Right lung (tissue), 2 donors: ENCODE measurements at regions not wholly inside any gene's neighbourhood (a gene's known extent, or its start where the extent isn't known, plus 50 kb on each side); places are given as distances from the start of the nearest gene placed in this dataset.
A peak's percentile ranks its signal among the peaks of the same experiment; 100 is the strongest.
"Not testable (repeated sequence)": the region's sequence is repeated elsewhere in the genome, so short reads cannot be mapped to it uniquely, and the experiment has no call there.

ENCODE experiments used
- DNase-seq, 2 donors: peaks; one replicate each; pipeline ENCODE4 v3.0.0-alpha.2; 2013

DNA sequence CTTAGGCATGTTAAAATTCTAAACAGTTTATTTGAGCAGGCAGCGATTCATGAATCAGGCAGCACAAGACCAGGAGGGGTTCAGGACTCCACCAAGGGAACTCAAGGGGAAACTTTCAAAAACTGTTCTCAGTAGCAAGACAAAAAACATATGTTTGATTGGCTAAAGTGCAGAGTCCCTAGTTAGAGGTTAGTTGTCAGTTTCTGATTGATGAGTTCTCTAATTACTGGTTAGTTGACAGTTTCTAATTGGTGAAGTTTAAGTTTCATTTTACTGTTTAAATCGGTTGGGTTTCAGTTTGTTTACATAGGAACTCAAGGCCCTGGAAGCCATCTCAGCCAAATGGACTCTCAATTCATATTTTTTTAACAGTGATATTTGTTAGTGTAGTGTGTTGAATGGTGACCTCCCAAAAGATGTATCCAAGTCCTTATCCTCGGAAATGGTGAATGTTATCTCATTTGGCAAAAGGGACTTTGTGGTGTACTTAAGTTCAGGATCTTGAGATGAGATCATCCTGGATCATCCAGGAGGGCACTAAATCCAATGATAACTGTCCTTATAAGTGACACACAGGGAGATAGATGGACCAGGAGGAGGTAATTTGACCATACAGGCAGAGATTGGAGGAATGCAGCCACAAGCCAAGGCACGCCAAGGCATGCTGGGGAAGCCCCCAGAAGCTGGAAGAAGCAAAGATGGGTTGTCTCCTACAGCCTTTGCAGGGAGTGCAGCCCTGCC, 219.2 kb upstream of the RAI14 start:
- DNase-seq, result no peak

DNA sequence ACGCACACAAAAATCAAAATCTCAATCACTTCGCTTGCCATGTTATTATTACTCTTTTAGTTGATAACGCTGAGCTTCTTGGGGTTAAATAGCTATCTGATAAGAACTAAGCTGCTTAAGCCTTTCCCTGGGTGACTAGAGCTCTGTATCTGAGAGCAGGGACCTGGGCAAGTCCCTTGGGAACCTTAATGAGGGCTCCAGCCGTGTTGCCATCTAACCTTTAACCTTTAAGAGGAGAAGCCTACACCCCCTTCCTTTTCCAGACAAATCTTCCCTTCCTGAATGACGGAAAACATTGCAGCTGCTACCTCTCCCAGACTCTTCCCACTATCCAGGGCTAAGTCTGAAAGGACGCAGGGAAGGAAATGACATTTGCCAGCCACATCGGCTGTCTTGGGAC, 216.5 kb upstream of the RAI14 start:
- no peak for DNase-seq

DNA sequence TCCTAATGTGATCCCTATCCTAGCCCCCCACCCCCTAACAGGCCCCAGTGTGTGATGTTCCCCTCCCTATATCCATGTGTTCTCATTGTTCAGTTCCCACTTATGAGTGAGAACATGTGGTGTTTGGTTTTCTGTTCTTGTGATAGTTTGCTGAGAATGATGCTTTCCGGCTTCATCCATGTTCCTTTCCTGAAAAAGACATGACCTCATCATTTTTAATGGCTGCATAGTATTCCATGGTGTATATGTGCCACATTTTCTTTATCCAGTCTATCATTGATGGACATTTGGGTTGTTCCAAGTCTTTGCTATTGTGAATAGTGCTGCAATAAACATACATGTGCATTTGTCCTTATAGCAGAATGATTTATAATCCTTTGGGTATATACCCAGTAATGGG, 214.4 kb upstream of the RAI14 start:
- not testable (repeated sequence) for DNase-seq

- no peak for DNase-seq
Observed at GRCh38 chr5:34447424-34447823, 208.7 kb upstream of the RAI14 start.

- no peak for DNase-seq
Observed at GRCh38 chr5:34449639-34450038, 206.5 kb upstream of the RAI14 start.

GRCh38 chr5:34450338-34450737, 205.8 kb upstream of the RAI14 start:
- DNase-seq, result no peak

GRCh38 chr5:34452170-34452828, 203.8 kb upstream of the RAI14 start:
- DNase-seq, result peak; percentile 28 to 32

- DNase-seq, result no peak
Observed at GRCh38 chr5:34455098-34455497, 201.0 kb upstream of the RAI14 start.

- DNase-seq, result no peak
Observed at GRCh38 chr5:34459908-34460307, 196.2 kb upstream of the RAI14 start.

DNA sequence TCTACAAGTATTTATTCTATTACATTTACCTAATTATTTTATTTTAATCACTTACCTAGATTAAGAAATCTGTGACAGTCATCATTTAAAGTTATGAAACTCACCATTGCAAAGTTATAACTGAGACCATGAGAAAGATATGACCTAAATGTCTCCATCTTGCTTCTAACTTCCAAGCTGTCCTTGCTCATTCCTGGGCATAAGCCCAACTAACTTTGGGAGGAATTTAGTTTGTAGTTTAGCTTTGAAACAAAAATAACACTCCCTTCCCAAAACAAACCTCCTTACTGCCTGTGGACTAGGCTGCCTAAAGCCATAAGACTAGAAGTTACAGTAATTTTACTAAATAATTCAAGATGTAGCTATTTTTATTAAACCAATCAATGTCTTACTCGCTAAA, 195.6 kb upstream of the RAI14 start:
- no peak for DNase-seq

DNA sequence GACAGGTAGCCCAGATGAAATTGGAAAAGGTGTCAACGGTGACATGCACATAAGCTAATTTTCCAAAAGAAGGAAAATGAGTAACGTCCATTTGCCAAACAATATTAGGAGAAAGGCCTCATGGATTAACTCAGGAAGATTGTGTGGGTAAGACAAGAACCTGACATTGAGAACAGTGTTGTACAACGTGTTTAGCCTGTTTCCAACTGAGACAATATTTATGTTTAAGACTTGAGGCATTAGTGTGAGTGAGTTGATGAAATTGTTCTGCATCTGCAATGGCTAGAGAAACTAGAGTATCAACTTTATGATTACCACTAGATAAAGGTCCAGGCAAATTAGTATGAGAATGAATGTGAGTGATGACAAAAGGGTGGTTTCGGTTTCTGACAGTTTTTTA, 191.3 kb upstream of the RAI14 start:
- DNase-seq, result no peak

DNA sequence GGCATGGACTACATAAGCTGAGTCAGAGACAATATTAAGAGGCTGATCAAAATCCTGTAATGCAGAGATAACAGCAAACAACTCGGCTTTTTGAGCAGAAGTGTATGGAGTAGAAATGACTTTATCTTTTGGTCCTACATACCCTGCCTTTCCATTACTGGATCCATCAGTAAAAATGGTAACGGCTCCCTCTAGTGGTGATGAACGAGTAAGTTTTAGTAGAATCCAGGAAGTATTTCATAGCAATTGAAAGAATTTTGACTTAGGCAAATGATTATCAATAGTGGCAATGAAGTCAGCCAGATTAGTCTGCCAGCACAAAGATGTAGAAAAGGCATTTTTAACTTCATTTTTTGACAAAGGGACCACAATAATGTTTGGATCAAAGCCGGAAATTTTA, 190.8 kb upstream of the RAI14 start:
- peak in 1 of 2 donors; percentile 46 for DNase-seq

DNA sequence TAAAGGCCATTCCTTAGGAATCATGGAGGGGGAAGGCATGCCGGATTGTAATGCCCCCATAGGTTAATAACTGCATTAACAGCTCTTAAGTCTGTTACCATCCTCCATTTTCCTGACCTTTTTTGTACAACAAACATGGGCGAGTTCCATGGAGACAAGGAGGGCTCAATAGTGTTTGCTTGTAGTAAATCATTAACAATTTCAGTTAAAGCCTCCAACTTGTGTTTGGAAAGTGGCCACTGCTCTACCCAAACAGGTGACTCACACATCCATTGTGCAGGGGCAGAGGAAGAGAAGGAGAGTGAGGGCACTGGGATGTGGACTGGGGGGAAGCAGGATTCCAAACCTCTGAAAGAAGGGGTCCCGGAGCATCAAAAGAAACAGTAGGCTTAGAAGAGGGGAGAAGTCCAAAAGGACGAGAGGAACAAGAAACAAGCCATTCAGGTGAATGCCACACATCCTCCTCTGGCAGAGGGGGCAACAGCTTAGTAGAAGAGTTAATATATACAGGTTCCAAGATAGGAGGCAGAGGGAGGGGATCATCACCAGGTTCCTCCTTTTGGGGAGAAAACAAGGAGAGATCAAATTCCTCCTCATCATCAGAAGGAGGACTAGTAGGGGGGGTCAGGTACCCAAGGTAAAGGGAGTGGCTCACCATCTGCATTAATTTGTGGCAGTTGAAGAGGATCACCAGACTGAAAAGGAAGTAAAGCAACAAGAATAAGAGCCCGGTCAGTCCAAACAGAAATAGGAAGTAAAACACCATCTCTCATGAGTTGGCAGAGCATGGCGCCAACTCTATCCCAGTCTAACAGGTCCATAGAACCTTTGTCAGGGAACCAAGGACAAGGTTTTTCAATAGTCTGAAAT, 189.4 kb upstream of the RAI14 start:
- DNase-seq, result not testable (repeated sequence)

- no peak for DNase-seq
Observed at GRCh38 chr5:34467436-34467835, 188.7 kb upstream of the RAI14 start.

GRCh38 chr5:34467984-34468383, 188.1 kb upstream of the RAI14 start:
- not testable (repeated sequence) for DNase-seq

DNA sequence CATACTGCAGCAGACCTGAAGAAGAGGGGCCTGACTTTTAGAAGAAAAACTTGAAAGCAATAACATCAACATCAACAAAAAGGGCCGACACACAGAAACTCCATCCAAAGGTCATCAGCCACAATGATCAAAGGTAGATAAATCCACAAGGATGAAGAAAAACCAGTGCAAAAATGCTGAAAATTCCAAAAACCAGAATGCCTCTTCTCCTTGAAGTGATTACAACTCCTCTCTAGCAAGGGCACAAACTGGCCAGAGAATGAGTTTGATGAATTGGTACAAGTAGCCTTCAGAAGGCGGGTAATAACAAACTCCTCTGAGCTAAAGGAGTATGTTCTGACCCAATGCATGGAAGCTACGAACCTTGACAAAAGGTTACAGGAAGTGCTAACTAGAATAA, 186.2 kb upstream of the RAI14 start:
- DNase-seq, result no peak

- DNase-seq, result no peak
Observed at GRCh38 chr5:34474573-34475021, 181.5 kb upstream of the RAI14 start.

- DNase-seq, result no peak
Observed at GRCh38 chr5:34475249-34475966, 180.7 kb upstream of the RAI14 start.

GRCh38 chr5:34476941-34477565, 179.1 kb upstream of the RAI14 start:
- no peak for DNase-seq

- no peak for DNase-seq
Observed at GRCh38 chr5:34480810-34481528, 175.2 kb upstream of the RAI14 start.
